ENCODE measurements at regions not wholly inside any gene's neighbourhood (a gene's known extent, or its start where the extent isn't known, plus 50 kb on each side); places are given as distances from the start of the nearest gene placed in this dataset.

DNA sequence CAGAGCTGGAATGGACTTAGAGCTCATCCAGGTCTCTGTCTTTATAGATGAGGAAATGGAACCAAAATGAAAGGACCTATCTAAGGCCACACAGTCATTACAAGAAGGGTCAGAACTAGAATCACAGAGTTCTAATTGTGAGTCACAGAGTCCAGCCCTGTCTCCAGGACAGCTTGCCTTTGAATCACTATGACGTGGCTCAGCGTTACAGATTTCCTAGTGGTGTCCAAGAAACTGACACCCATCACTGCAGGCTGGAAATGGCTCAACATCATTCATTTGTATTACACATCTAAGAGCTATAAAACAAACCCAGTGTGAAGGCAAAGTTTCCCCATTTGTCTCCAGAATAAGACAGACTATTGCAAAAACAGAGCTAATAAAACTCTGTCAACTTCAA is 164.3 kb upstream of the SIX2 start:
- TF ChIP-seq EP300 (conservative IDR thresholded peaks at IDR 0.05; ENCODE audit: poor library complexity, severe bottlenecking): no peak

DNA sequence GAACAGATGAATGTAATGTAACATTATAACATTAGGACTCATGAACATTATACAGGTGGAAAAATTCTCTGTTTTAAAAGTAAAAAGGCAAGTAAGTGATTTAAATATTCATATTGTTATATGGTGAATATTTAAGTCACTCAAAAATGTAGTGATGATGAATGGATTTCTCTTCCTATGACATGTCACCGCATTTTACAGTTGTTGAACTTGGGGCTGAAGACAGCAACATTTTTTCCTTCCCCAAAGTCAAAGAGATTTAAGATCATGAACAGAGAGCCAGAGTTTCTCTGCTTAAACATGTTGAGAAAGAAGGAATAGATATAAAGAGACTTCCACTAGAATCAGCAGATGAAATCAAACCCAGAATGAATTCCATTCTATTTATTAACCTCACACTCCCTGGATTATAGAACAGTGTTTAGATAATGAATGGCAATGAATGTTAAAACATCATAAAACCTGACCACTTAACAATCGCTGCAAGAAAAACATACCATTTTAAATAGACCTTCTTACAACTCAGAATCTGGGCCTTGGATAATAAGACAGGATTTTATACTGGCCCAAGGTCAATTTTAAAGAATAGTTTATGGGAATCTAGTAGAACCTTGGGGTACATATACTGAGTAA is 163.6 kb upstream of the SIX2 start:
- peaks cover 64% of the 10 kb centered on the region for H3K27me3 ChIP-seq (ENCODE audit: insufficient read depth, low read depth, low read length)
- H3K4me2 ChIP-seq (ENCODE audit: low read length): no peak overlapping the region
- H2AFZ ChIP-seq (ENCODE audit: low read depth, low read length): no peak overlapping the region
- H3K4me3 ChIP-seq (ENCODE audit: low read length): no peak overlapping the region
- no peak overlapping the region for H3K27ac ChIP-seq (ENCODE audit: low read length)
- H3K9me3 ChIP-seq (ENCODE audit: low read length): no peaks in the 10 kb centered on the region
- H3K36me3 ChIP-seq (ENCODE audit: insufficient read depth, low read length): no peaks in the 10 kb centered on the region
- H4K20me1 ChIP-seq (ENCODE audit: insufficient read depth): no peaks in the 10 kb centered on the region
- H3F3A ChIP-seq (ENCODE audit: insufficient read depth, low read length, poor library complexity, severe bottlenecking): no peaks in the 10 kb centered on the region
- TF ChIP-seq EP300 (conservative IDR thresholded peaks at IDR 0.05; ENCODE audit: poor library complexity, severe bottlenecking): no peak
- no peak for TF ChIP-seq TAF1 (IDR thresholded peaks at IDR 0.05; ENCODE audit: low read depth)
- no peak for TF ChIP-seq RAD21 (conservative IDR thresholded peaks at IDR 0.05)
- no peaks in the 10 kb centered on the region for H3K9me2 ChIP-seq (ENCODE audit: insufficient read depth, low read length)
- H3K9ac ChIP-seq (ENCODE audit: low read length): no peak overlapping the region
- H3K79me2 ChIP-seq (replicated peaks; ENCODE audit: insufficient read depth, low read length): no peaks in the 10 kb centered on the region

More for the DNA sequence above, 164.3 kb upstream of the SIX2 start:
- H3K27me3 ChIP-seq (ENCODE audit: insufficient read depth, low read depth, low read length): peaks cover 58% of the 10 kb centered on the region
- no peaks in the 10 kb centered on the region for H3K9me3 ChIP-seq (ENCODE audit: low read length)
- H3K36me3 ChIP-seq (ENCODE audit: insufficient read depth, low read length): no peaks in the 10 kb centered on the region
- no peak overlapping the region for H3K27ac ChIP-seq (ENCODE audit: low read length)
- H3F3A ChIP-seq (ENCODE audit: insufficient read depth, low read length, poor library complexity, severe bottlenecking): no peaks in the 10 kb centered on the region
- H3K79me2 ChIP-seq (replicated peaks; ENCODE audit: insufficient read depth, low read length): no peaks in the 10 kb centered on the region
- H2AFZ ChIP-seq (ENCODE audit: low read depth, low read length): no peak overlapping the region
- H3K9me2 ChIP-seq (ENCODE audit: insufficient read depth, low read length): no peaks in the 10 kb centered on the region
- no peak overlapping the region for H3K4me3 ChIP-seq (ENCODE audit: low read length)
- no peak overlapping the region for H3K9ac ChIP-seq (ENCODE audit: low read length)
- no peak overlapping the region for H3K4me2 ChIP-seq (ENCODE audit: low read length)
- no peaks in the 10 kb centered on the region for H4K20me1 ChIP-seq (ENCODE audit: insufficient read depth)

DNA sequence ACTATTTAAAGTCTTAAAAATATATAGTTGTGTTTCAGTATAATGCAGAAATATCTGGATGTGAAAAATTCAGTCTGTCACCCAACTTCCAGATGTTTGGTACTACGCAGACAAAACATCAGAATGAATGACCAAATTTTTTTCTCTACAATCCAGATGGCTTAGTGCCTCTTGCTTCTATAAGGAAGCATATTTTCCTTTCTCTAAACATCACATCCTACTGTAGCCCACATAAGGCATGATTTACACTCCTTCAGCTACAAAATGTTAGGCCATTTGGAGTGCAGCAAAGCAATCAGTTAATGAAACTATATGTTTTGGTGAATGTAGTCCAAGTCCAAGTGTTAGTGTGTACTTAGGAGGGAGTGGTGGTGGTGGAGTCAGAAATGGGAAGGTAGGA is 162.9 kb upstream of the SIX2 start:
- Histone ChIP-seq H3K36me3 (ENCODE audit: insufficient read depth, low read length) (no peaks in the 10 kb centered on the region), H3K4me3 (ENCODE audit: low read length) (no peak overlapping the region), H3K9me3 (ENCODE audit: low read length) (no peaks in the 10 kb centered on the region), H4K20me1 (ENCODE audit: insufficient read depth) (no peaks in the 10 kb centered on the region), H3F3A (ENCODE audit: insufficient read depth, low read length, poor library complexity, severe bottlenecking) (no peaks in the 10 kb centered on the region), H3K4me2 (ENCODE audit: low read length) (no peak overlapping the region), H3K79me2 (replicated peaks; ENCODE audit: insufficient read depth, low read length) (no peaks in the 10 kb centered on the region), H3K9me2 (ENCODE audit: insufficient read depth, low read length) (no peaks in the 10 kb centered on the region), H3K27ac (ENCODE audit: low read length) (no peak overlapping the region), H3K9ac (ENCODE audit: low read length) (no peak overlapping the region), H2AFZ (ENCODE audit: low read depth, low read length) (no peak overlapping the region), H3K27me3 (ENCODE audit: insufficient read depth, low read depth, low read length) (peaks cover 72% of the 10 kb centered on the region)
- no peak for TF ChIP-seq SMC3 (conservative IDR thresholded peaks at IDR 0.05; ENCODE audit: poor library complexity)
- no peak for TF ChIP-seq EP300 (conservative IDR thresholded peaks at IDR 0.05; ENCODE audit: poor library complexity, severe bottlenecking)
- no peak for TF ChIP-seq MXI1 (conservative IDR thresholded peaks at IDR 0.05; ENCODE audit: poor library complexity, severe bottlenecking)
- TF ChIP-seq, protein P1, sequence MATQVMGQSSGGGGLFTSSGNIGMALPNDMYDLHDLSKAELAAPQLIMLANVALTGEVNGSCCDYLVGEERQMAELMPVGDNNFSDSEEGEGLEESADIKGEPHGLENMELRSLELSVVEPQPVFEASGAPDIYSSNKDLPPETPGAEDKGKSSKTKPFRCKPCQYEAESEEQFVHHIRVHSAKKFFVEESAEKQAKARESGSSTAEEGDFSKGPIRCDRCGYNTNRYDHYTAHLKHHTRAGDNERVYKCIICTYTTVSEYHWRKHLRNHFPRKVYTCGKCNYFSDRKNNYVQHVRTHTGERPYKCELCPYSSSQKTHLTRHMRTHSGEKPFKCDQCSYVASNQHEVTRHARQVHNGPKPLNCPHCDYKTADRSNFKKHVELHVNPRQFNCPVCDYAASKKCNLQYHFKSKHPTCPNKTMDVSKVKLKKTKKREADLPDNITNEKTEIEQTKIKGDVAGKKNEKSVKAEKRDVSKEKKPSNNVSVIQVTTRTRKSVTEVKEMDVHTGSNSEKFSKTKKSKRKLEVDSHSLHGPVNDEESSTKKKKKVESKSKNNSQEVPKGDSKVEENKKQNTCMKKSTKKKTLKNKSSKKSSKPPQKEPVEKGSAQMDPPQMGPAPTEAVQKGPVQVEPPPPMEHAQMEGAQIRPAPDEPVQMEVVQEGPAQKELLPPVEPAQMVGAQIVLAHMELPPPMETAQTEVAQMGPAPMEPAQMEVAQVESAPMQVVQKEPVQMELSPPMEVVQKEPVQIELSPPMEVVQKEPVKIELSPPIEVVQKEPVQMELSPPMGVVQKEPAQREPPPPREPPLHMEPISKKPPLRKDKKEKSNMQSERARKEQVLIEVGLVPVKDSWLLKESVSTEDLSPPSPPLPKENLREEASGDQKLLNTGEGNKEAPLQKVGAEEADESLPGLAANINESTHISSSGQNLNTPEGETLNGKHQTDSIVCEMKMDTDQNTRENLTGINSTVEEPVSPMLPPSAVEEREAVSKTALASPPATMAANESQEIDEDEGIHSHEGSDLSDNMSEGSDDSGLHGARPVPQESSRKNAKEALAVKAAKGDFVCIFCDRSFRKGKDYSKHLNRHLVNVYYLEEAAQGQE (IDR thresholded peaks at IDR 0.05; ENCODE audit: borderline replicate concordance): no peak
- TF ChIP-seq RAD21 (conservative IDR thresholded peaks at IDR 0.05): no peak
- no peak for TF ChIP-seq EZH2 (IDR thresholded peaks at IDR 0.05; ENCODE audit: borderline replicate concordance, insufficient read depth, low read length, poor library complexity, severe bottlenecking)
- TF ChIP-seq POLR2AphosphoS5 (IDR thresholded peaks at IDR 0.05): no peak
- TF ChIP-seq, protein P2, sequence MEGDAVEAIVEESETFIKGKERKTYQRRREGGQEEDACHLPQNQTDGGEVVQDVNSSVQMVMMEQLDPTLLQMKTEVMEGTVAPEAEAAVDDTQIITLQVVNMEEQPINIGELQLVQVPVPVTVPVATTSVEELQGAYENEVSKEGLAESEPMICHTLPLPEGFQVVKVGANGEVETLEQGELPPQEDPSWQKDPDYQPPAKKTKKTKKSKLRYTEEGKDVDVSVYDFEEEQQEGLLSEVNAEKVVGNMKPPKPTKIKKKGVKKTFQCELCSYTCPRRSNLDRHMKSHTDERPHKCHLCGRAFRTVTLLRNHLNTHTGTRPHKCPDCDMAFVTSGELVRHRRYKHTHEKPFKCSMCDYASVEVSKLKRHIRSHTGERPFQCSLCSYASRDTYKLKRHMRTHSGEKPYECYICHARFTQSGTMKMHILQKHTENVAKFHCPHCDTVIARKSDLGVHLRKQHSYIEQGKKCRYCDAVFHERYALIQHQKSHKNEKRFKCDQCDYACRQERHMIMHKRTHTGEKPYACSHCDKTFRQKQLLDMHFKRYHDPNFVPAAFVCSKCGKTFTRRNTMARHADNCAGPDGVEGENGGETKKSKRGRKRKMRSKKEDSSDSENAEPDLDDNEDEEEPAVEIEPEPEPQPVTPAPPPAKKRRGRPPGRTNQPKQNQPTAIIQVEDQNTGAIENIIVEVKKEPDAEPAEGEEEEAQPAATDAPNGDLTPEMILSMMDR (IDR thresholded peaks at IDR 0.05; ENCODE audit: poor library complexity, severe bottlenecking): no peak
- no peak for TF ChIP-seq TAF1 (IDR thresholded peaks at IDR 0.05; ENCODE audit: low read depth)
